ENCODE measurements at regions not wholly inside any gene's neighbourhood (a gene's known extent, or its start where the extent isn't known, plus 50 kb on each side); places are given as distances from the start of the nearest gene placed in this dataset.

DNA sequence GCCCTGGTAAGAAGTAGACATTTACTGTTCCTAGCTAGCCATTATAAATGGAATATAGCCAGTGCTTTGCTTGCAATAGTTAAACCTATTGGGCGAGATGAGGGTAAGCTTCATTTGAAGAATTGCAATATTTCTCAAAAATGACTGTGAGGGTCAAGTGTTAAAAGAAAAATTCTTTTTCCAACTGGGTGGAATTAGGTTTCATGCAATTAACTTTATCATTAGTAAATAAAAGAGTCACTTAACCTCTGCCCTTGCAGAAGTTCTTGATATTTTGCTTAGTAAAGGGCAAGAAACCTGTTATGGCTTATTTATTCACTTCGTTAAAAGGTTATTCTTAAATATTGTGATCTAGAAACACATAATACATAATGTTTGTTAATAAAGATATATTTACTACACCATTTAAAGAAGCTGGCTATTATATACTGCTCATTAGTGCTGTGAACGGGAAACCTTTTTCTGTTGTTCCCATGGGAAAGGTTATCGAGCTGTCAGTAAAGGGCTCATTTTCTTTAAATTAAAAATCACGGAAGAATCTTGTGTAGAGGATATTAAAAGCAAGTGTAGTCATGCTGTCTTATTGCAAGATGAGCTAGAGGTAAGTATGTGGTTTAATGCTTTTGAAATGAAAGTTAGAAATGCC lies 370.5 kb downstream of the CSNK1G3 start:
- ATAC-seq (replicated peaks in 6 of 8), result peak in 5 of 8 experiments; percentile 23 to 67 (median 61)
- Histone ChIP-seq H3K4me1 (replicated peaks in 1 of 2) (peaks cover 19 to 26% of the 10 kb centered on the region in 2 donors), H3K4me3 (peak overlapping the region in 2 of 5 donors; percentile 1 to 3), H3K27ac (no peak overlapping the region)
- 13 to 81% (median 45%) methylated on average over 1 to 5 of the region's 5 CpGs for WGBS, 10 experiments
- in situ Hi-C loops (cut with MboI; ENCODE audit: low pct_unique_long_range_greater_than_20kb in 2 of 9, low sequenced_read_pairs in 9 of 9, unreplicated experiment in 9 of 9), result no loop called here

DNA sequence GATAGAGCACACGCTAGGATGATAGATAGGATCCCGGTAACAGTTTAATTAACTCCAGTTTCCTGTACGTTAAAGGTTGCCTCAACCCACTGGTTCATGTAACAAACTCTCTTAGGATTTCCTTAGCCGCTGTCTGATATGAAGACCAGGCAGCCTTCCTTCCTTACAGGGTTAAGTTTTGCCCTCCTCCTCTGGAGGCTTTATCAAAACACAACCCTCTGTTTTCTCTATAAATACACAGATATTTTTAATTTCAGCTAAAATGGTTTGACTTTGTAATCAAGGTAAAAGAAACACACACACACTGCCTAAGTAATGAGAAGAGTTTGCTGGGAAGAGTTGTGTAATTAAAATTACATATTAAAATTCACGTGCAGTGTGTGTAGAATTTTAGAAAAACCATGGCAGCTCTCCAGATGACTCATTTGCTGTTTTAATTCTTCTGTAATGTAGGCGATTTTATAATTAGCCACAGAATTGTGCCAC lies 369.8 kb downstream of the CSNK1G3 start:
- ATAC-seq (replicated peaks in 6 of 8), result peak in 5 of 8 experiments; percentile 10 to 66 (median 43)
- Histone ChIP-seq H3K4me3 (no peak overlapping the region), H3K4me1 (replicated peaks in 1 of 2) (peaks cover 21 to 27% of the 10 kb centered on the region in 2 donors), H3K27ac (peak overlapping the region in 1 of 2 donors; percentile 17)
- in situ Hi-C loops (cut with MboI; ENCODE audit: low pct_unique_long_range_greater_than_20kb in 2 of 9, low sequenced_read_pairs in 9 of 9, unreplicated experiment in 9 of 9), result no loop called here
- 9 to 63% (median 31%) methylated on average over 2 to 6 of the region's 6 CpGs; no CpG with 5 or more reads in 1 of the 10 experiments for WGBS, 10 experiments

- Histone ChIP-seq H3K4me1 (replicated peaks in 1 of 2) (peaks cover 30 to 36% of the 10 kb centered on the region in 2 donors), H3K27ac (no peak overlapping the region), H3K4me3 (no peak overlapping the region)
- ATAC-seq (replicated peaks in 6 of 8), result no peak
- in situ Hi-C loops (cut with MboI; ENCODE audit: low pct_unique_long_range_greater_than_20kb in 2 of 9, low sequenced_read_pairs in 9 of 9, unreplicated experiment in 9 of 9), result no loop called here
These were observed 368.9 kb downstream of the CSNK1G3 start for GRCh38 chr5:123880875-123881274.

DNA sequence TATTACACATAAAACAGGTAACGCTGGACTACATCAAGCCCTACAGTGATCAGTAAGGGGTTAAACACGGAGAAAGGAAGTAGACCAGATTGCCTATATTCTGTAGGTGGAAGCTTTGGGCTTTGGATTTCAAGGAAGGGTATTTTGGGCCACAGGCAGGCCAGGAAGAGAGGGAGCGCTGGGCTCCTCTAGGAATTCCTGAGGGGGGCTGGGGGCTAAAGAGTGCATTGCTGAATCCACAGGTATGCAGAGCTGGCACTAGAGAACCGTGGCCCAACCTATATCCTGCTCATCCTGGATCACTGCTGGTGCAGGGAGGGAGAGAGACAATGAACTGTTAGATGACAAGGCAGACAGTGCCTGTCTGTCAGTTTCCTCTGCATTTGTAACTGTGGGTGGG lies 367.1 kb downstream of the CSNK1G3 start:
- WGBS, 10 experiments, result 40 to 79% (median 68%) methylated on average over 2 to 4 of the region's 4 CpGs; no CpG with 5 or more reads in 3 of the 10 experiments
- no peak for ATAC-seq (replicated peaks in 6 of 8)
- no peak overlapping the region for H3K4me3 ChIP-seq
- peaks cover 46 to 54% of the 10 kb centered on the region in 2 donors for H3K4me1 ChIP-seq (replicated peaks in 1 of 2)
- in situ Hi-C loops (cut with MboI; ENCODE audit: low pct_unique_long_range_greater_than_20kb in 2 of 9, low sequenced_read_pairs in 9 of 9, unreplicated experiment in 9 of 9), result no loop called here
- no peak overlapping the region for H3K27ac ChIP-seq

DNA sequence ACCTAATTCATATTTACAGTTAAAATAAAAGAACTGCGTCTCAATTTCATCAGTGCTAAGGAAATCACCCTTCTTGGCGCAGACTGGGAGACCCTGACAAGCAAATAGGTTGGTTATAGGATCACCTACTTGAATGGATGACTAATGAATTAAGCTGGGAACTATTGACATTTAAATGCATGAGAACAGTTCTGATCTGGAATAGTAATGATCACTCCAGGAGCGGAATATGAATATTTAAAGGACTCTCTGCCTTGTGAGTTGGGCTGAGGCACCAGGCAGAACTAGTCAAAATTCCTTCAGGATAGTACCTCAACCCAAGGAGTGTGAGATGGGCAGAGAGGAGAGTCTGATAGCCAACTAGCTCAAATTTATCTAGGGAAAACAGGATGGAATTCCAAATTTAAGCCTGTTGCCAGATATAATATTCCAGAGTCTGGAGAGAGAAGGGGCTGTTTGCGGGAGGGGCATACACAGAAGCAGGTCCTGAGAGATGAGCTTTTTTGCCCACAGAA lies 364.4 kb downstream of the CSNK1G3 start:
- 0 to 100% (median 52%) methylated on average over 1 to 4 of the region's 4 CpGs; no CpG with 5 or more reads in 2 of the 10 experiments for WGBS, 10 experiments
- Histone ChIP-seq H3K4me1 (replicated peaks in 1 of 2) (peaks cover 45 to 51% of the 10 kb centered on the region in 2 donors), H3K27ac (peak overlapping the region in 1 of 2 donors; percentile 37), H3K4me3 (no peak overlapping the region)
- in situ Hi-C loops (cut with MboI; ENCODE audit: low pct_unique_long_range_greater_than_20kb in 2 of 9, low sequenced_read_pairs in 9 of 9, unreplicated experiment in 9 of 9), result no loop called here
- peak in 3 of 8 experiments; percentile 39 to 66 (median 48) for ATAC-seq (replicated peaks in 6 of 8)

DNA sequence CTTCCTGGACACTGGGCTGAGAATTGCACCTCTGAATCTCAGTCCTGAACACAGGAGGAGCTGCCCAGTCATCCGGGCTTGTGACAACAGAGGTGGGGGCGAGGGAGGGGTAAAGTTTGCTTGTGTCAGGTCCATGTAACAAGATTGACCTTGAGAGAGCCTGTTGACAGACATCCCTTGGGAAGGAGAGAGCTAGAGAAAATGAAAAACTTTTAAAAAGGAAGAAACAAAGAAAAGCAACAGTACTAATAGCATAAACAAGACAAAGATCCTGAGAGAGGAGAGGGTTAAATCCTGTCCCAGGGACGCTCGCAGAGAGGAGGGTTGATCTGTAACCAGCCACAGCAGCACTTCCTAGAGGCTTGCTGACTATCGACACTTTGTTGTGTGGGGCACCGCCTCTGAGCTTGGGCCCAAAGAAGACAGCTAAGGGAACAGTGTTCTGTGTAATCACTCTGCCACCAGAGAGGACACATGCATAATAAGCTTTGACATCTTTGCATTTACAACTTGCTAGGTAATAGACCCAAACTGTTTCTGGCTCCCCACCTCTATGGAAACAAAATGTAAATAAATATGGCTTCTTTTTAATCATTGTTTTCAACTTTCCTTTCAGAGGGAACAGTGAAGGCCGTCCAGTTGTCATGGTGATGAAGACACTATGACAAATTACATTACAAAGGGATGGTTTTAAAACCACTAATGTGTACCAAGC lies 363.7 kb downstream of the CSNK1G3 start:
- Histone ChIP-seq H3K4me1 (replicated peaks in 1 of 2) (peaks cover 48 to 49% of the 10 kb centered on the region in 2 donors), H3K4me3 (peak overlapping the region in 1 of 5 donors; percentile 3), H3K27ac (peak overlapping the region; percentile 62 to 70)
- WGBS, 10 experiments, result 0 to 58% (median 8%) methylated on average over 1 to 5 of the region's 7 CpGs; no CpG with 5 or more reads in 2 of the 10 experiments
- in situ Hi-C loops (cut with MboI; ENCODE audit: low pct_unique_long_range_greater_than_20kb in 2 of 9, low sequenced_read_pairs in 9 of 9, unreplicated experiment in 9 of 9), result no loop called here
- ATAC-seq (replicated peaks in 6 of 8), result peak; percentile 64 to 93 (median 91)

DNA sequence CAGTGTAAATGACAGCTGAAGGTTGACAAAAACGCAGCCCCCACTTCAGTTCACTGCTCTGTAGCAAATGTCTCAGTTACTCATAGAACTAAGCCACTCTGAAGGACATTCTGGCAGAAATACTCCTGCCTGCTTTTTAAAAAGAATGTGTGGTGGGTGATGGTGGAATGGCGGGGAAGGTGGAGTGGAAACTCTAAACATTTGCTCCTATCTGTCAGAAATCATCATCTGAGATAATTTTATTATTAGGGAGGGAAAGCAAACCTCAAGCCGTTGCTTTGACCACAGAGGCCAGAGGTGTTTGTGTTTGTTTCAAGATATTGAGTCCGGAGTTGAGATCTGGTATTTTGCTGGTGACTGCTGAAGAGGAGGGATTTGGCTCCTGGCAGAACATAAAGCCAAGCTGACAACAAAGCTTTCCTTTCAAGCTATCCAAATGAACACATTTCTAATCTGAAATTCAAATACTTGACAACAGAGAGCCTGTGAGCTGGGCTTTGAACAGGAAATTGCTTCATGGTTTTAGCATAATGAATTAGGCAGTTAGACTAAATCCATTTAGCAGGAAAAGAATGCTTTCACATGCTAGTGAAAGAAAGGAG lies 362.7 kb downstream of the CSNK1G3 start:
- Histone ChIP-seq H3K4me3 (no peak overlapping the region), H3K4me1 (replicated peaks in 1 of 2) (peaks cover 58 to 59% of the 10 kb centered on the region in 2 donors), H3K27ac (peak overlapping the region; percentile 62 to 70)
- peak; percentile 36 to 86 (median 56) for ATAC-seq (replicated peaks in 6 of 8)
- in situ Hi-C loops (cut with MboI; ENCODE audit: low pct_unique_long_range_greater_than_20kb in 2 of 9, low sequenced_read_pairs in 9 of 9, unreplicated experiment in 9 of 9), result no loop called here
- WGBS, 10 experiments, result 0 to 86% (median 40%) methylated on average over 1 to 4 of the region's 4 CpGs; no CpG with 5 or more reads in 1 of the 10 experiments

DNA sequence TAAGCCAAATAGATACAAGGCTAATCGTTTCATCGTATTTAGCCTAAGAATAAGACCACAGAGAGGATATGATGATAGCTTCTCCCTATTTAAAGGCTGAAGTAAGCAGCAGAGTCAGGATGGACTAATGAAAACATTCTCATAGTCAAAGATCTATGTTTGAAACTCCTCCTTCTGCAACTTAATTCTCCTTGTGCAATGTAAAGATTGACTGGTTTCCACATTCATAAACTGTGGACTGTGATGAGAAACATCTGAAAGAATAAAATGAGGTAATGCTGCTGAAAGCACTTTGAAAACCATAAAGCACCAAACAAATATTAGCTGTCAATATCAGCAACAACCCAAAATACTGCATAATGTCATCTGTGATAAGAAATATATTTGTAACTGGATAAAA lies 361.9 kb downstream of the CSNK1G3 start:
- WGBS, 10 experiments, result 0 to 100% (median 40%) methylated on average over 1 to 2 of the region's 2 CpGs; no CpG with 5 or more reads in 1 of the 10 experiments
- peaks cover 67 to 68% of the 10 kb centered on the region in 2 donors for H3K4me1 ChIP-seq (replicated peaks in 1 of 2)
- no peak for ATAC-seq (replicated peaks in 6 of 8)
- no peak overlapping the region for H3K4me3 ChIP-seq
- H3K27ac ChIP-seq, result peak overlapping the region; percentile 62 to 70
- in situ Hi-C loops (cut with MboI; ENCODE audit: low pct_unique_long_range_greater_than_20kb in 2 of 9, low sequenced_read_pairs in 9 of 9, unreplicated experiment in 9 of 9), result no loop called here

DNA sequence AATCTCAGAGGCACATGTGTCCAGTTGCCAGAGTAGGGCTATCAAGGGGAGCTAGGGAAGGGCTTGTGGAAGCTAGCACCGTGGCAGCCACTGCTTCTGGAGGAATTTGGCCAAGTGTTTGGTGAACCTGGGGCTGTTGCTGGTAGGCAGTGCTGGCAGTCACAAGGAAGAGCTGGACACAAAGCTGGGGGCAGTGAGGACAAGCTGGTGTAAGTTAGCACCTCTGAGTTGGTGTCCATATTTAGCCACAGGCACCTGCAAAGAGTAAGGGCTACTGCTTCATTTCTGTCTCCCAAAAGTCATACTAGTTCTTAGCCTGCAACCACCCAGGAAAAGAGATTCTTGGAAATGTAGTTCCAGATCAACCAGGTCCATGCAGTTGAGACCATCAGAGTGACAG lies 359.4 kb downstream of the CSNK1G3 start:
- no peak for ATAC-seq (replicated peaks in 6 of 8)
- H3K4me3 ChIP-seq, result no peak overlapping the region
- in situ Hi-C loops (cut with MboI; ENCODE audit: low pct_unique_long_range_greater_than_20kb in 2 of 9, low sequenced_read_pairs in 9 of 9, unreplicated experiment in 9 of 9), result no loop called here
- H3K27ac ChIP-seq, result no peak overlapping the region
- WGBS, 10 experiments, result 20 to 100% (median 59%) methylated on average over 1 of the region's 1 CpG; no CpG with 5 or more reads in 4 of the 10 experiments
- peaks cover 73 to 75% of the 10 kb centered on the region in 2 donors for H3K4me1 ChIP-seq (replicated peaks in 1 of 2)

- in situ Hi-C loops (cut with MboI; ENCODE audit: low pct_unique_long_range_greater_than_20kb in 2 of 9, low sequenced_read_pairs in 9 of 9, unreplicated experiment in 9 of 9), result no loop called here
- 60 to 100% (median 73%) methylated on average over 1 to 4 of the region's 4 CpGs; no CpG with 5 or more reads in 1 of the 10 experiments for WGBS, 10 experiments
- ATAC-seq (replicated peaks in 6 of 8), result no peak
- H3K27ac ChIP-seq, result no peak overlapping the region
- peaks cover 50 to 54% of the 10 kb centered on the region in 2 donors for H3K4me1 ChIP-seq (replicated peaks in 1 of 2)
- no peak overlapping the region for H3K4me3 ChIP-seq
These were observed 356.9 kb downstream of the CSNK1G3 start for GRCh38 chr5:123868881-123869280.

DNA sequence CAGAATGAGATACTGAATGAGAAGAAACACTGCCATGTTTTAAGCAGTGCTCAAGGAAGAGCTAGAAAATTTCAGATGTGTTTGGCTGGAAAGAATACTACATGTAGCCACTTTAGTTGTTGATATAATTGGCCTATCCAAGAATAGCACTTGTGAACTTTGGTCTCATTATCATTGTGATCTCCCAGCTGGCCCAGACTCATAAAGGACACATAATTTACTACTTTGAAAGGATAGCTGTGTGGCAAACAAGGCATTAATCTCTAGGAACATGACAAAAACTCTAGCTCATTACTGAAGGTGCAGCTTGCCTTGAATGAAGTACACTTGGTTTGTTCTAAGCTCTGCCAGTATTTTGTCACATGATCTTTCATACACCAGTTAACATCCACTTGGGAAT lies 356.3 kb downstream of the CSNK1G3 start:
- H3K4me3 ChIP-seq, result no peak overlapping the region
- no peak overlapping the region for H3K27ac ChIP-seq
- H3K4me1 ChIP-seq (replicated peaks in 1 of 2), result peaks cover 44 to 47% of the 10 kb centered on the region in 2 donors
- in situ Hi-C loops (cut with MboI; ENCODE audit: low pct_unique_long_range_greater_than_20kb in 2 of 9, low sequenced_read_pairs in 9 of 9, unreplicated experiment in 9 of 9), result no loop called here
- peak in 5 of 8 experiments; percentile 95 to 98 (median 97) for ATAC-seq (replicated peaks in 6 of 8)

DNA sequence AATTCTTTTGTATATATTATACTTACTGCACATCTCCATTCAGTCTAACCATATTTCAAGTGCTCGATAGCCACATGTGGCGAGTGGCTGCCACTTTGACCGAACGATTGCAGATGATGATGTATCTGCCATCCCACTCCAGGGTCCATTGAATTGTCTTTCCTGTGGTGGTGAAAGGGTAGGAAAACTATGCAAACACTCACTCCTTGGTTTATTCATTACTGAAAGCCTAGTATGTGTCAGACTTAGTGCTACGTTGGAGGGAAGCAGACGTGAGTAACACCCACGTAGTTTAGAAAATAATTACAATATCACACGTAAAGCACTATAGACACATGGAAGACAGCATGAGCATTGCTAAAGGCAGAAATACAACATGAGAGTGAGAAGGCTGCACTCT lies 353.7 kb downstream of the CSNK1G3 start:
- peak in 1 of 8 experiments; percentile 9 for ATAC-seq (replicated peaks in 6 of 8)
- in situ Hi-C loops (cut with MboI; ENCODE audit: low pct_unique_long_range_greater_than_20kb in 2 of 9, low sequenced_read_pairs in 9 of 9, unreplicated experiment in 9 of 9), result no loop called here
- Histone ChIP-seq H3K27ac (no peak overlapping the region), H3K4me1 (replicated peaks in 1 of 2) (peaks cover 29 to 35% of the 10 kb centered on the region in 2 donors), H3K4me3 (no peak overlapping the region)
- WGBS, 10 experiments, result 44 to 100% (median 79%) methylated on average over 1 to 8 of the region's 8 CpGs

DNA sequence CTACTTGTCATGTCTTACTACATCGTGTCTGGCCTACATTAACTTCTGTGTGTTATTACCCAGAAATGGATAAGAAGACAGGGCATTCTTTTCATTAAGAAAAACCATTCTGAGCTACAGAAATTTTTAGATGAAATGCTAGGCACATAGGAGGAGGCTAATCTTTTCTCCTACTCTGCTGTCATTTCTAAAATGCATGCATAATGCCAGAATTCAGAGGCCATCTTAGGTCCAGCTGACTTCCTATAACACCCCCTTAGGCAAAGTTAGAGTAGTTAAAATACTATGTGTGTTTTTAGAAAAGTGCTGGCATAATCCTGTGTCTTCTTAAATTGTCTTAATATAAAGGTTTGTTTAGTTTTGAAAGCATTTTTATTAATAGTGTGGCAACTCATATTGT lies 352.6 kb downstream of the CSNK1G3 start:
- peaks cover 18 to 25% of the 10 kb centered on the region in 2 donors for H3K4me1 ChIP-seq (replicated peaks in 1 of 2)
- no peak overlapping the region for H3K4me3 ChIP-seq
- no peak overlapping the region for H3K27ac ChIP-seq
- in situ Hi-C loops (cut with MboI; ENCODE audit: low pct_unique_long_range_greater_than_20kb in 2 of 9, low sequenced_read_pairs in 9 of 9, unreplicated experiment in 9 of 9), result no loop called here
- WGBS, 10 experiments, result 50 to 86% (median 70%) methylated on average over 1 of the region's 1 CpG; no CpG with 5 or more reads in 4 of the 10 experiments
- ATAC-seq (replicated peaks in 6 of 8), result peak in 3 of 8 experiments; percentile 71 to 80 (median 72)

Measured in motor neuron (in vitro differentiated cells).